ENCODE measurements at regions not wholly inside any gene's neighbourhood (a gene's known extent, or its start where the extent isn't known, plus 50 kb on each side); places are given as distances from the start of the nearest gene placed in this dataset.
A peak's percentile ranks its signal among the peaks of the same experiment; 100 is the strongest.

DNA sequence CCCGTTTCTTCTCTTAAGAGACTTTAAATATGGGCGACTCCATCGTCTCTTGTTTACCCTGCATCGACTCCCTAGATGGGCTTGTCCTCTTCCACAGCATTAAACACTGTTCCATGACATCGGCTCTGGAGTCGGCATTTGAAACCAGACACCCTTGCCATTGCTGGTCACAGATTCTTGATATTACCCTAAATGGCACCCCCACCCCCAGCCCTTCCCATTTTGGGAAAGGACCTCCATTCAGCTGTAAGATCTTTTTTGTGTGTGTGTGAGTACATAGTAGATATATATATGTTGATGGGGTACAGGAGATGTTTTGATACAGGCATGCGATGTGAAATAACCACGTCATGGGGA lies 51.1 kb upstream of the SH3PXD2B start:
- in situ Hi-C loops (cut with MboI) (no loop called here), intact Hi-C loops (cut with micrococcal nuclease) (no loop called here)
- DNase-seq (ENCODE audit: extremely low read depth in 1 of 4, low spot score in 3 of 4) = no peak
- H3K9ac ChIP-seq (ENCODE audit: insufficient read depth in 1 of 2, low read depth in 2 of 2, low read length in 2 of 2) = no peak overlapping the region
- ChIA-PET CTCF (ENCODE audit: low intra/inter-chr PET ratio) (no interaction called here), POLR2A (interaction anchor here (0.5 kb wide), 1 partner anchor 62 kb away, joined by 3 read pairs; no protein-coding TSS in a partner anchor)
- ATAC-seq = no peak
- peaks cover 0 to 41% of the 10 kb centered on the region in 2 experiments; a peak in 3 of 5 replicates for H3K27me3 ChIP-seq (ENCODE audit: control insufficient read depth in 2 of 2, insufficient read depth in 2 of 2, low read length in 2 of 2)
- FAIRE-seq = no peak
- H4K20me1 ChIP-seq (replicated peaks; ENCODE audit: control insufficient read depth, insufficient read depth, low read length) = no peaks in the 10 kb centered on the region
- H2AFZ ChIP-seq (ENCODE audit: low read depth, low read length) = no peak overlapping the region
- no TSS peak for BruUV-seq (replicated peaks)
- 1% methylated on average over 8 of the region's 8 CpGs for WGBS (ENCODE audit: insufficient coverage, low coverage, missing lambda C conversion rate)
- H3K9me3 ChIP-seq (replicated peaks; ENCODE audit: control insufficient read depth, insufficient read depth, low read depth, low read length) = no peaks in the 10 kb centered on the region
- H3K4me2 ChIP-seq (ENCODE audit: insufficient read depth, low read length) = no peak overlapping the region
- no peaks in the 10 kb centered on the region for H3K36me3 ChIP-seq (ENCODE audit: control insufficient read depth, insufficient read depth, low read length)
- H3K79me2 ChIP-seq (ENCODE audit: control insufficient read depth, insufficient read depth, low read length) = no peaks in the 10 kb centered on the region
- H3K27ac ChIP-seq (ENCODE audit: extremely low read depth, low read depth, low read length) = no peak overlapping the region
- no peaks in the 10 kb centered on the region; a peak in 1 of 5 replicates for H3K4me1 ChIP-seq (replicated peaks in 1 of 2; ENCODE audit: control insufficient read depth in 2 of 2, insufficient read depth in 2 of 2, low read length in 2 of 2)
- TF ChIP-seq RBM14 (IDR thresholded peaks at IDR 0.05; ENCODE audit: borderline replicate concordance, insufficient read depth, low read depth, low read length) (no peak), NR1H2 (CRISPR knock-in tag; IDR thresholded peaks at IDR 0.05) (no peak)
- no peak overlapping the region for H3K4me3 ChIP-seq
- H3K9me1 ChIP-seq (ENCODE audit: control insufficient read depth, insufficient read depth, low read length) = no peaks in the 10 kb centered on the region

DNA sequence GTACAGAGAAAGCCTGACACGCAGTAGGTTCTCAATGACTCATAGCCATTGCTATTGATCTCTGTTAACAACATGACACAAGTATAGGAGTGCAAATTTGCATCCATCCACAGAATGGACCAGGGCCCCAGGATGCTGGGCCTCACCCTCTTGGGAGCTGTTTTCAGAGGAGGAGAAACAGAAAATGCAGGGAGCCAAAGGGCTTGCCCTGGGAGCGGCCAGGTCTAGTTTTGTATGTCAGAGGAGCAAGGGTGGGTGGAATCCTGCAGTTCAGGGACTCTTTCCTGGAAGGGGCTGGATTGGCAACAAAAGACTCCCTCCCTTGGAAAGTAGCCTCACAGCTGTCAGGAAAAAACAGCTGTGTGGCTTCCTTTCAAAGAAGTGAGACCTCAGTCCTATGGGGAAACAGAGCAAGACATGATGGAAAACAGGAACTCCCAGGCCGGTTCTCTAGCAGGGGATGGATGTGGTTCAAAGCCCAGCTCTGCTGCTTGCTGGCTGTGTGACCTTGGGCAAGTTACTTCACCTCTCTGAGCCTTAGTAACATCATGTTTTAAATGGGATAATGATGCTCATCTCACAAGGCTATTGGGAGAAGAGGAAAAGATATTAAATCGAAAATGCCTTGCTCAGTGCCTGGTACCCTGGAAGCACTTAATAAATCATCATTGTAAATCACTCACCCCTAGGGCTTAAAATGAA lies 50.5 kb upstream of the SH3PXD2B start:
- Histone ChIP-seq H3K4me3 (no peak overlapping the region), H2AFZ (ENCODE audit: low read depth, low read length) (no peak overlapping the region), H3K4me2 (ENCODE audit: insufficient read depth, low read length) (no peak overlapping the region), H3K9me3 (replicated peaks; ENCODE audit: control insufficient read depth, insufficient read depth, low read depth, low read length) (no peaks in the 10 kb centered on the region), H3K36me3 (ENCODE audit: control insufficient read depth, insufficient read depth, low read length) (no peaks in the 10 kb centered on the region), H4K20me1 (replicated peaks; ENCODE audit: control insufficient read depth, insufficient read depth, low read length) (no peaks in the 10 kb centered on the region), H3K9ac (ENCODE audit: insufficient read depth in 1 of 2, low read depth in 2 of 2, low read length in 2 of 2) (no peak overlapping the region), H3K27me3 (ENCODE audit: control insufficient read depth in 2 of 2, insufficient read depth in 2 of 2, low read length in 2 of 2) (peaks cover 0 to 41% of the 10 kb centered on the region in 2 experiments; a peak in 3 of 5 replicates), H3K4me1 (replicated peaks in 1 of 2; ENCODE audit: control insufficient read depth in 2 of 2, insufficient read depth in 2 of 2, low read length in 2 of 2) (no peaks in the 10 kb centered on the region; a peak in 1 of 5 replicates), H3K79me2 (ENCODE audit: control insufficient read depth, insufficient read depth, low read length) (no peaks in the 10 kb centered on the region), H3K9me1 (ENCODE audit: control insufficient read depth, insufficient read depth, low read length) (no peaks in the 10 kb centered on the region), H3K27ac (ENCODE audit: extremely low read depth, low read depth, low read length) (no peak overlapping the region)
- WGBS (ENCODE audit: insufficient coverage, low coverage, missing lambda C conversion rate) = 0% methylated on average over 4 of the region's 4 CpGs
- no peak for DNase-seq (ENCODE audit: extremely low read depth in 1 of 4, low spot score in 3 of 4)
- no peak for ATAC-seq
- ChIA-PET CTCF (ENCODE audit: low intra/inter-chr PET ratio) (no interaction called here), POLR2A (interaction anchor here (0.5 to 0.6 kb wide), 2 partner anchors 61 to 459 kb away, joined by 3 read pairs; no protein-coding TSS in a partner anchor)
- in situ Hi-C loops (cut with MboI) = no loop called here
- intact Hi-C loops (cut with micrococcal nuclease) = no loop called here
- no peak for FAIRE-seq
- TF ChIP-seq SMARCA4 (IDR thresholded peaks at IDR 0.05) (no peak), ZFP36 (IDR thresholded peaks at IDR 0.05; ENCODE audit: low read depth, low read length, partially characterized antibody) (peak; percentile 52), TAF1 (IDR thresholded peaks at IDR 0.05; ENCODE audit: control insufficient read depth, extremely low read depth, insufficient read depth, low read length, severe bottlenecking) (no peak), NFXL1 (CRISPR knock-in tag; IDR thresholded peaks at IDR 0.05) (no peak), RBM25 (IDR thresholded peaks at IDR 0.05; ENCODE audit: low read depth, low read length, severe bottlenecking) (peak; percentile 69), HLTF (IDR thresholded peaks at IDR 0.05) (no peak)
- no TSS peak for BruUV-seq (replicated peaks)
